LNCAP (cell line): ENCODE measurements at regions not wholly inside any gene's neighbourhood (a gene's known extent, or its start where the extent isn't known, plus 50 kb on each side); places are given as distances from the start of the nearest gene placed in this dataset.

ENCODE experiments used
- TF ChIP-seq, protein P1 (sequence below): fragments of 450-650 bp; IDR thresholded peaks from 2 replicates; pipeline ENCODE4 v1.5.1; 2017; ENCODE audit warnings: mild to moderate bottlenecking

- TF ChIP-seq, protein P1, sequence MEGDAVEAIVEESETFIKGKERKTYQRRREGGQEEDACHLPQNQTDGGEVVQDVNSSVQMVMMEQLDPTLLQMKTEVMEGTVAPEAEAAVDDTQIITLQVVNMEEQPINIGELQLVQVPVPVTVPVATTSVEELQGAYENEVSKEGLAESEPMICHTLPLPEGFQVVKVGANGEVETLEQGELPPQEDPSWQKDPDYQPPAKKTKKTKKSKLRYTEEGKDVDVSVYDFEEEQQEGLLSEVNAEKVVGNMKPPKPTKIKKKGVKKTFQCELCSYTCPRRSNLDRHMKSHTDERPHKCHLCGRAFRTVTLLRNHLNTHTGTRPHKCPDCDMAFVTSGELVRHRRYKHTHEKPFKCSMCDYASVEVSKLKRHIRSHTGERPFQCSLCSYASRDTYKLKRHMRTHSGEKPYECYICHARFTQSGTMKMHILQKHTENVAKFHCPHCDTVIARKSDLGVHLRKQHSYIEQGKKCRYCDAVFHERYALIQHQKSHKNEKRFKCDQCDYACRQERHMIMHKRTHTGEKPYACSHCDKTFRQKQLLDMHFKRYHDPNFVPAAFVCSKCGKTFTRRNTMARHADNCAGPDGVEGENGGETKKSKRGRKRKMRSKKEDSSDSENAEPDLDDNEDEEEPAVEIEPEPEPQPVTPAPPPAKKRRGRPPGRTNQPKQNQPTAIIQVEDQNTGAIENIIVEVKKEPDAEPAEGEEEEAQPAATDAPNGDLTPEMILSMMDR = no peak
These were observed 182.0 kb upstream of the SPOPL start for GRCh38 chr2:138319616-138320015.

GRCh38 chr2:138321458-138321857 is 180.1 kb upstream of the SPOPL start:
- TF ChIP-seq, protein P1 = no peak

DNA sequence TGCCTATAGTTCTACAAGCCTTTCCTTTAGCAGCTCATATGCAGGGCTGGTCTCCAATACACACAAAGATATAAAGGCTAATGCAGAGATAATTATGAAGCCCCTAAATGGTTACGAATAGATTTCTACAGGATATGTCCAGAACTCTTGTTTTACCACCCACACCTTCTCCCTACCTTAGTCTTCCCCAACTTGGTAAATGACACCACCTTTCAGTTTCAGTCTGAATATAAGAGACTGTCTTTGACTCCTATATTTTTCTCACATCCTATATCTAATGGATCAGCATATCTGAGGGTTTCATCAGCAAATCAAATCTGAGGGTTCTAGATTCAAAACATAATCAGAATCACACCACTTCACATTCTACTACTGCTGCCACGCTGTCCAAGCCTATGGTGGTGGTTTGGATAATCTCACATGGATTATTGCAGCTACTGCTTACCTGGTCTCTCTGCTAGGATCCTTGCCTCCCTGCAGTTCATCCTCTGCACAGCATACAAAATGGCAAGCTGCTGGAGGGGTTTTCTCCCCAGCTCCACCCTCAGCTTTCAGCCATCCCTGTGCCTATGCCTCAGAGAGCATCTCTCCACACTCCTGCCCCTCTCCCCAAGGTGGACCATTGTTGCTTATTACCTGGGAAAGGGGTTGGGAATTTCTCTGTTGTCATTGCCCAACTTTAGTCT is 178.0 kb upstream of the SPOPL start:
- TF ChIP-seq, protein P1 = no peak

GRCh38 chr2:138324068-138324771 is 177.3 kb upstream of the SPOPL start:
- TF ChIP-seq, protein P1 = no peak

DNA sequence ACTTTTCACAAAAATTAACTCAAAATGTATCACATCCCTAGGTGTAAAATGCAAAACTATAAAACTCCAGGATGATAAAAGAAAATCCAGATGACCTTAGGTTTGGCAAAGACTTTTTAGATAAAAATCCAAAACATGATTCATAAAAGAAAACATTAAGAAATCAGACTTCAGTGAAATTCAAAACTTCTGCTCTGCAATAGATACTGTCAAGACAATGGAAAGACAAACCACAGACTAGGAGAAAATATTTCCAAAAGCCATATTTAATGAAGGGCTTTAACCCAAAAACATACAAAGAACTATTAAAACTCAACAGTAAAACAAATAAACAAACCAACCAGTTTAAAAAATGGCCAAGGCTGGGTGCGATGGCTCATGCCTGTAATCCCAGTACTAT is 173.6 kb upstream of the SPOPL start:
- TF ChIP-seq, protein P1 = no peak

GRCh38 chr2:138329162-138329561 is 172.4 kb upstream of the SPOPL start:
- TF ChIP-seq, protein P1 = no peak

DNA sequence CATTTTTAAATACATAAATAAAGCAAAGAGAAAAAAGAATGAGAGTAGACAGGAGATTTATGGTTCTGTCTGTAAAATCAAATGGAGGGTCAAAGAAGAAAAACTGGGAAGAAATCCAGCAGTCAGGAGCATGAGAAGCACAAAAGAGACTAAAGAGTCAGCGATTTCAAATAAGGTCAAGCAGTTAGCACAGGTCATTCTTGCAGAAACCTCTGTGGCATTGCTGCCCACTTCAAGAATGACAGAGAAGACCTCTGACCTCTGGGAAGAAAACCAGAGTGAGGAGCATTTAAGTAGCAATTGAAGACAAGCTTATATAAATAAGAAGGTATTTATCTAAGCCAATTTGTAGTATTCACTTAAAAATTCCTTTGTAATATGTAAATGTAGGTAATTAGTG is 172.0 kb upstream of the SPOPL start:
- TF ChIP-seq, protein P1 = no peak
